Parathyroid adenoma (tissue), 2 donors: ENCODE measurements at regions not wholly inside any gene's neighbourhood (a gene's known extent, or its start where the extent isn't known, plus 50 kb on each side); places are given as distances from the start of the nearest gene placed in this dataset.

Experiments used
- H2AFZ ChIP-seq: fragments of 300-600 bp; sonication (generic); one replicate; pipeline ENCODE4 v1.7.0; 2017; ENCODE audit warnings: antibody characterized with exemption, mild to moderate bottlenecking
- H3K27ac ChIP-seq: fragments of 300-600 bp; sonication (generic); one replicate; pipeline ENCODE4 v1.7.0; 2017
- H3K27me3 ChIP-seq: fragments of 300-600 bp; sonication (generic); one replicate; pipeline ENCODE4 v1.7.0; 2017; ENCODE audit warnings: low read length; ENCODE audit not compliant: control insufficient read depth, insufficient read depth
- H3K36me3 ChIP-seq: fragments of 300-600 bp; sonication (generic); one replicate; pipeline ENCODE4 v1.7.0; 2017; ENCODE audit warnings: low read length; ENCODE audit not compliant: control insufficient read depth, insufficient read depth
- H3K4me1 ChIP-seq: fragments of 300-600 bp; sonication (generic); one replicate; pipeline ENCODE4 v1.7.0; 2017; ENCODE audit warnings: control low read depth
- H3K4me2 ChIP-seq: fragments of 300-600 bp; sonication (generic); one replicate; pipeline ENCODE4 v1.7.0; 2017; ENCODE audit warnings: low read length
- H3K4me3 ChIP-seq: fragments of 300-600 bp; sonication (generic); one replicate; pipeline ENCODE4 v1.7.0; 2017; ENCODE audit warnings: low read depth, low read length
- H3K79me2 ChIP-seq: fragments of 300-600 bp; sonication (generic); one replicate; pipeline ENCODE4 v1.7.0; 2017; ENCODE audit warnings: control low read depth
- H3K9ac ChIP-seq: fragments of 300-600 bp; sonication (generic); one replicate; pipeline ENCODE4 v1.7.0; 2017; ENCODE audit warnings: mild to moderate bottlenecking
- H3K9me3 ChIP-seq: fragments of 300-600 bp; sonication (generic); one replicate; pipeline ENCODE4 v1.7.0; 2017; ENCODE audit warnings: low read length; ENCODE audit not compliant: control insufficient read depth
- CTCF ChIP-seq: fragments of 300-600 bp; sonication (generic); IDR thresholded peaks from one replicate; pipeline ENCODE4 v1.7.0; 2017; ENCODE audit warnings: antibody characterized with exemption, mild to moderate bottlenecking
- donor health status: primary hyperparathyroidism.

GRCh38 chr17:77646046-77646430, 312.5 kb upstream of the TNRC6C start:
- H3K27ac ChIP-seq = no peak overlapping the region
- H3K9me3 ChIP-seq = no peaks in the 10 kb centered on the region
- no peak overlapping the region for H2AFZ ChIP-seq
- H3K4me1 ChIP-seq = no peaks in the 10 kb centered on the region
- TF ChIP-seq CTCF = no peak
- no peaks in the 10 kb centered on the region for H3K79me2 ChIP-seq
- H3K9ac ChIP-seq = no peak overlapping the region
- peaks cover 6% of the 10 kb centered on the region for H3K27me3 ChIP-seq
- no peaks in the 10 kb centered on the region for H3K36me3 ChIP-seq
- H3K4me2 ChIP-seq = no peak overlapping the region
- no peak overlapping the region for H3K4me3 ChIP-seq

GRCh38 chr17:77647531-77647930, 311.0 kb upstream of the TNRC6C start:
- no peak for TF ChIP-seq CTCF
- H3K9ac ChIP-seq = no peak overlapping the region
- no peak overlapping the region for H3K27ac ChIP-seq
- H3K27me3 ChIP-seq = peaks cover 6% of the 10 kb centered on the region
- no peaks in the 10 kb centered on the region for H3K36me3 ChIP-seq
- H2AFZ ChIP-seq = no peak overlapping the region
- H3K9me3 ChIP-seq = no peaks in the 10 kb centered on the region
- no peak overlapping the region for H3K4me2 ChIP-seq
- no peaks in the 10 kb centered on the region for H3K4me1 ChIP-seq
- H3K4me3 ChIP-seq = no peak overlapping the region
- H3K79me2 ChIP-seq = no peaks in the 10 kb centered on the region

GRCh38 chr17:77649717-77650211, 308.7 kb upstream of the TNRC6C start:
- H3K4me3 ChIP-seq = no peak overlapping the region
- no peaks in the 10 kb centered on the region for H3K36me3 ChIP-seq
- no peak overlapping the region for H3K4me2 ChIP-seq

GRCh38 chr17:77651988-77652387, 306.5 kb upstream of the TNRC6C start:
- Histone ChIP-seq H3K4me2 (no peak overlapping the region), H3K36me3 (no peaks in the 10 kb centered on the region), H3K27me3 (no peaks in the 10 kb centered on the region), H3K79me2 (no peaks in the 10 kb centered on the region), H3K27ac (no peak overlapping the region), H3K9ac (no peak overlapping the region), H3K4me3 (no peak overlapping the region), H2AFZ (no peak overlapping the region), H3K4me1 (no peaks in the 10 kb centered on the region), H3K9me3 (no peaks in the 10 kb centered on the region)
- no peak for TF ChIP-seq CTCF

More at GRCh38 chr17:77649717-77650211, 308.7 kb upstream of the TNRC6C start:
- no peak overlapping the region for H2AFZ ChIP-seq
- no peaks in the 10 kb centered on the region for H3K9me3 ChIP-seq
- H3K4me1 ChIP-seq = no peaks in the 10 kb centered on the region
- peaks cover 6% of the 10 kb centered on the region for H3K27me3 ChIP-seq
- TF ChIP-seq CTCF = no peak
- no peaks in the 10 kb centered on the region for H3K79me2 ChIP-seq
- no peak overlapping the region for H3K9ac ChIP-seq
- H3K27ac ChIP-seq = no peak overlapping the region

- Histone ChIP-seq H3K9ac (no peak overlapping the region), H3K4me2 (no peak overlapping the region), H3K27ac (no peak overlapping the region), H3K4me1 (no peaks in the 10 kb centered on the region), H3K9me3 (no peaks in the 10 kb centered on the region), H3K27me3 (no peaks in the 10 kb centered on the region), H2AFZ (no peak overlapping the region), H3K36me3 (no peaks in the 10 kb centered on the region), H3K4me3 (no peak overlapping the region), H3K79me2 (no peaks in the 10 kb centered on the region)
- no peak for TF ChIP-seq CTCF
Measured at GRCh38 chr17:77654296-77654695, 304.2 kb upstream of the TNRC6C start.
